ENCODE measurements at regions not wholly inside any gene's neighbourhood (a gene's known extent, or its start where the extent isn't known, plus 50 kb on each side); places are given as distances from the start of the nearest gene placed in this dataset.

DNA sequence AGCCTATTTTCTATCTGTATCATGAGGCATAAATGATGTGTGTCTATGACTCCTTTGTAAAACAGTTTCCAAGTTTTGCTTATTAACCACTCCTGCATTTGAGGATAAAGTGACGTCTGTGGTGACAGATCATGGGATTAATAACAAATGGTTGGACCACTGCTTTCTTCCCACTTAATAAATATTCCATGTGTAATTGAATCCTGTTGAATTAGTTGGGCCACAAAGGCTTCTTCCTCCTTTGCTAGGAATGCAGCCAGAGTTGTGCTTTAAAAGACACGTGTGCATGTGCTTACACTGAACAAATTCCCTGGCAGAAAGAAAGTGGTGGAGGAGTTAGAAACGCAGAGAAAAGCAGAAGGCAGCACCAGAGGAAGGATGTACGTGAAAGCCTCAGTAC is 150.2 kb downstream of the ACTBL2 start:
- DNase-seq = no peak

DNA sequence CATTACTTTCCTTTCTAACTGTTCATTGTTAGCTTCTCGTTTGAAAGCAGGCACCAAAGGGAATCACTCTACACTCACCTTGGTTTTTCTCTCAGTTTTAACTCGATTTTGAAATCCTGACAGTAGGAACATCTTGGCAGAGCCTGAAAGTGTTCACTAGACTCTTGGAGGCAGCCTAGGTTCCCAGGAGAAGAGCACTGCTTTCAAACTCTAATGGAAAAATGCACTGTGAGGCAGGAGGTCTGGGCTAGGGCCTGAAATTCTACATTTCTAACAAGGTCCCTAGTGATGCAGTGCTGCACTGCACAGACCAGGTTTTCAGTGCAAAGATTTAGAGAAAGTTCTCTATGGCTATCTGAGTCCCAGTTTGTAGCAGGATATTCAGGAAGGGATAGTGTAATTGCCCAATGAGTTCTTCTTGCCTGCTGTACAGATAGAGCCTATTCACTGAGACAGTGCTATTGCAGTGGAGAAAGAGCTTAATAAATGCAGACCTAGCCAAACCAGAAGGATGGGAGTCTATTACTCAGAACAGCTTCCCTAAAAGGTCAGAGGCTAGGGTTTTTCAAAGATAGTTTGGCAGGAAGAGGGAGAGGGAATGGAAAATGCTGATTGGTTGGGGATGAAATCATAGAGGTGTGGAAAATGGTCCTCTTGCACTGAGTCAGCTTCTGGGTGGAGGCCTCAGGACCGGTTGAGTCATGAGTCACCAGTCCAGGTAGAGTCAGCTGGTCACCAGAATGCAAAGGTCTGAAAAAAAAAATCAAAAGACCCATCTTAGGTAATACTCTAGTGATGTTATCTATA is 153.9 kb downstream of the GPBP1 start:
- DNase-seq = no peak

DNA sequence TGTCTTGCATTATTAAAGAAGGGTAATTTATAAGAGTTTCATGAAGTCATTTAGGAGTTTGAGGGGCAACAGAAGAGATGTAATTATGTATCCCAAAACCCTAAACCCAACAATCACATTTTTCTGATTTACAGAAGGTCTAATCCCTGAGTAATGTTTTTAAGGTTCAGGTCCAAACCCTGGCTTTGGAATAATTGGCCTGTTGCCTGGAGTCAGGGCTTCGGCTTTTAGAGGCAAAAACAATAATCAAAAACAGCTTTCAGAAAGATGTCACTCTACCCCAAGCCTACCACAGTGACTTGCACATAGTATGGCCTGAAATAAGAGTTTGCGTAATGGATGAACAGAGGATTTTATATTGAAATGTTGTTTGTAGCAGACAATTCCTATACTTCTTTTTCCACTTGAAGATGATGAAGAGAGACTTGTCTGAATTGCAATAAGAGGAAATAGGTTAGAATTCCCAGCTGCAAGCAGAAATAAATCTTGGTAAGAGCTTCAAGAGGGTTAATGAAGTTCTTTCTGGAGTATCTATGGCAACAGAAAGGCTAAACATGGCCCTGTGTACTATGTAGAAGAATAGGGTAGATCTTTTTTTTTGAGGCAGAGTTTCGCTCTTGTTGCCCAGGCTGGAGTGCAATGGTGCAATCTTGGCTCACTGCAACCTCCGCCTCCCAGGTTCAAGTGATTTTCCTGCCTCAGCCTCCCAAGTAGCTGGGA is 152.0 kb downstream of the GPBP1 start:
- DNase-seq = no peak

DNA sequence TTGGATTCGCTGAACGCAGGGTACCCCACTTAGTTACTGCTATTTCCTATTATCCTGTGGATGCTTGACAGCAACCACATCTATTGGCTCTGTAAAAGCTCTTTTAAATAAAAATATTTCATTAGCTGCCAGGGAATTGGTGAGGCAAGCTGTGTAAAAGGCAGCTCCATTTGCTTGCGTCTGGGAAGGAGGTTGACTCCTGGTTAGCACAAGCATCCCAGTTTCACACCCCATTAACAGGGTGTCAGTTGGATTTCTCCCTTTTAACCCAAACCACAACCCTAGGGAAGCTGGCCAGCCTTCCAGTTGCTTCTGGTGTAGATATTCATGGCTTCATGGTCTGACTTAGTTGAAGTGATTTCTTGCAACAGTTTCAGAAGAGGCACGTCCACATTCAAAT is 151.0 kb downstream of the GPBP1 start:
- DNase-seq = no peak

DNA sequence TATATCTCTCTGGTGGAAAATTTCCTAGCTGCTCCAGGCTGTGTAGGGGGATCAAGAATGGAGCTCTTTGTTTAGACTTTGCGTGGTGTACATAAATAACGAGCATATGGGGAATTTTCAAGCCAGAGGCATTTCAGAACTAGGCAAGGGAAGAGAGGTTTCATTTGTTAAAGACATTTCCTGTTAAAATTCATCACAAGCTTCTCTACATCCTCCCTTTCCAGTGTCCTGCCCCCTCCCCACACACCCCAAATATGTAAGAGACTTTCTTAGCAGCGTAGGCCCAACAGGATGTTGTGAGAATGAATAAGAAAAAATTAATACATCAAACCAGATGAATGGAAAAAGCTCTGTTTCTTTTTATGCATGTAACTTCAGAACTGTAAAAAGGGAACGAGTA is 150.3 kb downstream of the GPBP1 start:
- DNase-seq = no peak

DNA sequence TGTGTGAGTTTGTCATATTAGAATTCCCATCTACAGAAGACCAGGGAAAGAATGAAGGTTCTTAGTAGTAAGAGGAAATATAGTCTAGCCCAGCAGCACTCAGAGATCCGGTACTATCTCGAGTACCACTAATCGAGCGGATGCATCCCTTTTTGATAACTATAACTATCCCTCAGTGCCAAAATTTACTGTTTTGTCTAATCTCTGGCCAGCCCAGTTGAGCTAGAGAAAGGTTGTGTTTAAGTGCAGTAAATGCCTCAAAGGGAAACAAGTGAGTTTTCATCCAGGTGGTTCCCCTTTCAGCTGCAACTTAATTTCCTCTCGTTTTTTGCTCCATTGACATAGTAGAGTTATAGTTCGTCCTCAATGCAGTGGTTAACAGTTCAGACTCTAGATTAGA is 146.7 kb downstream of the GPBP1 start:
- no peak for DNase-seq

DNA sequence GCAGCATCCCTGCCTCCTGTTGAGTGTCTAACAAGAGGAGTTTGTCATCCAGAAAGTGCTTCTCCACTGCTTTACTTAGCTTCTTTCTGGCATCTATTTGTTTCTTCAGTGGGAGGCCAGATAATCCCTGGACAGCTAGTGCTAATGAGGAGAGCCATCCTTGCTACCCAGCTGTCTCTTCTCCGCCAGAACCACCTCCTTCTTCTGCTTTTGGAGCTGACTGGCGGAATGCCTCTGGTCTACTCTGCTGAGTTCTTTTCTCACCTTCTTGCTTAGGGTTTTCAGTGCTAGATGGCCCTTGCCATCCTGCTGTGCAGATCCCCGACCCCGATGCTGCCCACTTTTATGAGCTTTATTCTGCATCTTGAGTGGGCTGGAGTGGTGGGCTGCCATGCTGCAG is 145.8 kb downstream of the GPBP1 start:
- DNase-seq = no peak

DNA sequence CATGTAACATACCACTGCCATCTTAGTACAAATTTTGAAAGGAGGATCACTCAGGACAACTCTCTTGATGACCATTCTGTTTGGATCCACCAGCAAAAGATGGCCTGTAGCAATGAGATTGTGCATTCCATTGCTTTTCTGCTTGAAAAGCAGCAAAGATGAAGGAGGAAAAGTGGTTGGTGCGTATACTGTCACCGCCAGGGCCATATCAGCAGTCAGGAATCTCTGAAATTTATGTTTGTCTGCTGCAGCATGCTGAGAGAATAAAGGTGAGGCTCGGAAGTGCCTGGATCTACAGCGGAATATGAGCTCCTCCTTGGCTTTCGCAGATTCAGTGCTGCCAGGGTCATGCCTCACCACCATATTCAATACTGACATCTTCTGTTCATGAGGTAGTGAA is 144.4 kb downstream of the GPBP1 start:
- no peak for DNase-seq

DNA sequence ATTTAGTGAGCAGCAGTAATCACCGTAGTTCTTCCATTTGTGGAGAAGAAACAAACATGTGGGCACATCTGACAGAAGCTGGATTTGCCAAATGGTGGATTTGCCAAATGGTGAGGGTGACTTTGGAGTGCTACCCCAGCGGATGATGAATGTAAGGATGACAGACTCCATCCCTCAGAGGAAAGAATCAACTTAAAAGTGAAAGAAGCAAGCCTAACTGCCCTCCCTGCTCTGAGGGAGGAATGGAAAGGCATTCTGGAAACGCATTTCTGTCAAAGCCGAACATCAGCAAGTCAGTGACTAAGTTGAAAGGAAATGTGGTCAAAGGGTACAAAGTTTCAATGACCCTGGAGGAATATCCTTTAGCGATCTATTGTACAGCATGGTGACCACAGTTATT is 143.5 kb downstream of the GPBP1 start:
- DNase-seq = no peak

DNA sequence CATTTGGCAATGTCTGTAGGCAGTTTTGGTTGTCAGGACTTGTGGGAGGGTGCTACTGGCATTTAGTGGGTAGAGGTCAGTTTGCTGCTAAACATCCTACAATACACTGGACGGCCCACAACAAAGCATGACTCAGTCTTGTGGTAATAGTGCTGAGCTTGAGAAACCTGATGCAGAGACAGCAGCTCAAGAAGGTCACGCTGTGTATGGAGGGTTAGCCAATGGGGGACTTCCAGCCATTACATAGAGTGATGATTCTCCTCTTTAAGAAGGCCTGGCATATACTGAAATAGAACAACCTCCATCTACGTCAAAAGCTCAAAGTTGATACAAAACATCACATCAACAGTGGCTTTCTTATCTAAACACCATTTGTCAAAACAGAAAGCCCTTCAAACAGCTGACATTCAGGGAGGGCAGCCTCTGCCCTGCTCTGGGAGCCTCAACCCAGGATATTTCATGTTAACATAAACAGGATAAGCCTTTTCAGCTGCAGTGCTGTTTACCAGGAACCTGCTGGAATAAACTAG is 143.0 kb downstream of the GPBP1 start:
- DNase-seq = no peak

DNA sequence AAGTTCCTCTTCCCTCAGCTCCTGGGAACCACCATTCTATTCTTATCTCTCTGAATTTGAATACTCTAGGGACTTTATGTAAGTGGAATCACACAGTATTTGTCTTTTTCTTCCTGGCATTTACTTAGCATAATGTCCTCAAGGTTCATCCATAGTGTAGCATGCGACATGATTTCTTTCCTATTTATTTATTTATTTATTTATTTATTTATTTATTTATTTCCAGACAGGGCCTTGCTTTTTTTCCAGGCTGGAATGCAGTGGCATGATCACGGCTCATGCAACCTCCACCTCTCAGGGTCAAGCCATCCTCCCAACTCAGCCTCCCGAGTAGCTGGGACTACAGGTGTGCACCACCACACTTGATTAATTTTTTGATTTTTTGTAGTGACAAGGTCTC is 142.1 kb downstream of the GPBP1 start:
- no peak for DNase-seq
